SK-N-SH (cell line): ENCODE measurements at regions not wholly inside any gene's neighbourhood (a gene's known extent, or its start where the extent isn't known, plus 50 kb on each side); places are given as distances from the start of the nearest gene placed in this dataset.
"Not testable (repeated sequence)": the region's sequence is repeated elsewhere in the genome, so short reads cannot be mapped to it uniquely, and the experiment has no call there.

Source experiments
- CTCF ChIA-PET: fragments of 300-600, 350-600 bp; formaldehyde crosslinking; extraction: SDS; loops from one replicate; lab custom pipeline; 2021; lab: Yijun Ruan, JAX
- POLR2A ChIA-PET: fragments of 350-600 bp; sonication (Branson Sonifier 250); formaldehyde crosslinking; extraction: SDS; loops from one replicate; lab custom pipeline; 2020; ENCODE audit warnings: antibody characterized with exemption, inconsistent platforms; lab: Yijun Ruan, JAX
- DNase-seq: peaks from one replicate; pipeline ENCODE4 v3.0.0; 2012
- H2AFZ ChIP-seq: fragments of 200-600 bp; sonication (generic); 2 replicates; pipeline ENCODE4 v1.8.1; 2016; ENCODE audit warnings: antibody characterized with exemption, mild to moderate bottlenecking, low read depth
- H3F3A ChIP-seq: fragments of 200-600 bp; sonication (generic); replicated peaks from 2 replicates; pipeline ENCODE3; 2016; ENCODE audit warnings: antibody characterized with exemption, mild to moderate bottlenecking; ENCODE audit not compliant: insufficient read depth
- H3K27ac ChIP-seq, 2 experiments: fragments of 200-500 bp in 1 of 2; fragments of 200-600 bp in 1 of 2; sonication (Bioruptor generic) in 1 of 2; sonication (generic), shearing (Covaris generic) in 1 of 2; 2 replicates each; pipeline versions ENCODE4 v1.5.1 to v1.6.1; 2014 to 2016; ENCODE audit warnings: low read depth in 2 of 2, inconsistent platforms in 1 of 2, low read length in 1 of 2, mild to moderate bottlenecking in 1 of 2, mixed read lengths in 1 of 2
- H3K27me3 ChIP-seq: fragments of 200-600 bp; sonication (generic), shearing (Covaris generic); 2 replicates; pipeline ENCODE4 v1.6.1; 2016; ENCODE audit warnings: mixed run types; ENCODE audit not compliant: insufficient read depth
- H3K36me3 ChIP-seq, 2 experiments: fragments of 200-500 bp in 1 of 2; fragments of 200-600 bp in 1 of 2; sonication (Bioruptor generic) in 1 of 2; sonication (generic) in 1 of 2; replicated peaks in 1 of 2; 2 replicates each; pipeline versions ENCODE3 to v1.5.1; 2014 to 2016; ENCODE audit warnings: low read length in 1 of 2, mild to moderate bottlenecking in 1 of 2; ENCODE audit not compliant: insufficient read depth in 2 of 2, control insufficient read depth in 1 of 2
- H3K4me1 ChIP-seq, 2 experiments: fragments of 200-500 bp in 1 of 2; fragments of 200-600 bp in 1 of 2; sonication (Bioruptor generic) in 1 of 2; sonication (generic), shearing (Covaris generic) in 1 of 2; 2 replicates each; pipeline versions ENCODE4 v1.5.1 to v1.6.1; 2014 to 2016; ENCODE audit warnings: low read depth in 1 of 2, low read length in 1 of 2, mixed run types in 1 of 2; ENCODE audit not compliant: insufficient read depth in 2 of 2, control insufficient read depth in 1 of 2
- H3K4me2 ChIP-seq: fragments of 200-600 bp; sonication (generic), shearing (Covaris generic); 2 replicates; pipeline ENCODE4 v1.6.1; 2017; ENCODE audit warnings: mixed run types
- H3K4me3 ChIP-seq, 2 experiments: fragments of 200-500 bp in 1 of 2; fragments of 200-600 bp in 1 of 2; sonication (Bioruptor generic) in 1 of 2; sonication (generic), shearing (Covaris generic) in 1 of 2; 2 replicates each; pipeline versions ENCODE4 v1.5.1 to v1.8.1; 2014 to 2016; ENCODE audit warnings: low read depth in 2 of 2, inconsistent platforms in 1 of 2, low read length in 1 of 2, mild to moderate bottlenecking in 1 of 2, mixed read lengths in 1 of 2, moderate library complexity in 1 of 2
- H3K79me2 ChIP-seq: fragments of 200-600 bp; sonication (generic); 2 replicates; pipeline ENCODE4 v1.8.1; 2017; ENCODE audit warnings: mild to moderate bottlenecking; ENCODE audit not compliant: insufficient read depth
- H3K9ac ChIP-seq: fragments of 200-600 bp; sonication (generic); 2 replicates; pipeline ENCODE4 v1.6.1; 2017; ENCODE audit warnings: mixed run types
- H3K9me2 ChIP-seq: fragments of 200-600 bp; sonication (generic); 2 replicates; pipeline ENCODE4 v1.6.1; 2017; ENCODE audit warnings: mixed run types
- H3K9me3 ChIP-seq: fragments of 200-600 bp; sonication (generic); 2 replicates; pipeline ENCODE4 v1.6.1; 2017; ENCODE audit warnings: mixed run types, mild to moderate bottlenecking, moderate library complexity
- H4K20me1 ChIP-seq: fragments of 200-600 bp; sonication (generic); 2 replicates; pipeline ENCODE4 v1.6.1; 2017; ENCODE audit warnings: mild to moderate bottlenecking, mixed run types; ENCODE audit not compliant: insufficient read depth
- FOSL2 ChIP-seq: IDR thresholded peaks from 2 replicates; pipeline ENCODE4 v1.4.0; 2012; ENCODE audit warnings: low read depth, mild to moderate bottlenecking, moderate library complexity, borderline replicate concordance
- NRF1 ChIP-seq: IDR thresholded peaks from 2 replicates; pipeline ENCODE4 v1.6.1; 2012; ENCODE audit warnings: low read depth, mild to moderate bottlenecking, low read length
- RXRA ChIP-seq: IDR thresholded peaks from 2 replicates; pipeline ENCODE4 v1.4.0; 2012; ENCODE audit warnings: low read depth, mild to moderate bottlenecking, borderline replicate concordance
- SIN3A ChIP-seq: IDR thresholded peaks from 2 replicates; pipeline ENCODE4 v1.6.1; 2012; ENCODE audit warnings: low read depth, mild to moderate bottlenecking, low read length, moderate library complexity, borderline replicate concordance
- WGBS: methylation state at CpG from one replicate; pipeline ENCODE4 v1.1.6; 2017; ENCODE audit warnings: low lambda C conversion rate; 5-methylcytosine and 5-hydroxymethylcytosine counted together
- TF ChIP-seq, protein P1 (sequence below): fragments of 150-350 bp; IDR thresholded peaks from 2 replicates; pipeline ENCODE4 v1.6.1; 2016; ENCODE audit warnings: mild to moderate bottlenecking, low read depth, low read length

DNA sequence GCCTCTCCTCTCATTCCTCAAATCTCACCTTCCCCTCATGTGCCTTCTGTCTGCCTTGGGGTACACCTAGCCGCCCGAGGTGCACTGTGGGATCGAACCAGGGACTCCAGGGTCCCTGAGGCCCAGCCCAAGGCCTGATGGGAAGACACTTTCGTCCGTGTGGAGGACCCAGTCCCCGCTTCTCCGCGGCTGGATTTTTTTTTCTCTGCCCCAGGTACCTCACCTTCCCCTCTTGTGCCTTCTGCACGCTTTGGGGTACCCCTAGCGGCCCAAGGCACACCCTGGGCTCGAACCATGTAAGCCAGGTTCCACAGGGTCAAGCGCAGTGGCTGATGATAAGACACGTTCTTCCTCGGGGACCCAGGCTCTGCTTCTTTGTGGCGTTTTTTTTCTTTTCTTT, 530.7 kb downstream of the CWH43 start (continued):
- TF ChIP-seq, protein P1, sequence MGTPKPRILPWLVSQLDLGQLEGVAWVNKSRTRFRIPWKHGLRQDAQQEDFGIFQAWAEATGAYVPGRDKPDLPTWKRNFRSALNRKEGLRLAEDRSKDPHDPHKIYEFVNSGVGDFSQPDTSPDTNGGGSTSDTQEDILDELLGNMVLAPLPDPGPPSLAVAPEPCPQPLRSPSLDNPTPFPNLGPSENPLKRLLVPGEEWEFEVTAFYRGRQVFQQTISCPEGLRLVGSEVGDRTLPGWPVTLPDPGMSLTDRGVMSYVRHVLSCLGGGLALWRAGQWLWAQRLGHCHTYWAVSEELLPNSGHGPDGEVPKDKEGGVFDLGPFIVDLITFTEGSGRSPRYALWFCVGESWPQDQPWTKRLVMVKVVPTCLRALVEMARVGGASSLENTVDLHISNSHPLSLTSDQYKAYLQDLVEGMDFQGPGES, result no peak
- no peak for TF ChIP-seq RXRA
- TF ChIP-seq FOSL2, result no peak
- TF ChIP-seq SIN3A, result no peak

DNA sequence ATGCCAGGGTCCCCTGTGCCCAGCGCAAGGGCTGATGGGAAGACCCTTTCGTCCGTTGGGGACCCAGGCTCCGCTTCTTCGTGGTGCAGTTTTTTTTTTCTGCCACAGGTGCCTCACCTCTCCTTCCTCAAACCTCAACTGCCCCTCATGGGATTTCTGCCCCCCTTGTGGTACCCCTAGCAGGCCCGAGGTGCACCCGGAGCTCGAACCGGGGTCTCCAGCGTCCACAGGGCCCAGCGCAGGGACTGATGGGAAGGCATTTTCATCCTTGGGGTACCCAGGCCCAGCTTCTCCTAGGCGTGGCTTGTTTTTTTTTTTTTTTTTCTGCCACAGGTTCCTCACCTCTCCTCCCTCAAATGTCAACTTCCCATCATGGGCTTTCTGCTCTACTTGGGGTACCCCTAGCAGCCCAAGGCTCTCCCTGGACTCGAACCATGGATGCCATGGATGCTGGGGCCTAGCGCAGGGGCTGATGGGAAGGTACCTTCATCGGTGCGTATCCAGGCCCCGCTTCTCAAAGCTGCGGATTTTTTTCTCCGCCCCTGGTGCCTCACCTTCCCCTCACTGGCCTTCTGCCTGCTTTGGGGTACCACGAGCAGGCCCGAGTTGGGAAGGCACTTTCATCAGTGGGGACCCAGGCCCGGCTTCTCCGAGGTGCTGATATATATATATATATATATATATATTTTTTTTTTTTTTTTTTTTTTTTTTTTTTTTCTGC, 531.6 kb downstream of the CWH43 start:
- POLR2A ChIA-PET, CTCF ChIA-PET: not testable (repeated sequence)

DNA sequence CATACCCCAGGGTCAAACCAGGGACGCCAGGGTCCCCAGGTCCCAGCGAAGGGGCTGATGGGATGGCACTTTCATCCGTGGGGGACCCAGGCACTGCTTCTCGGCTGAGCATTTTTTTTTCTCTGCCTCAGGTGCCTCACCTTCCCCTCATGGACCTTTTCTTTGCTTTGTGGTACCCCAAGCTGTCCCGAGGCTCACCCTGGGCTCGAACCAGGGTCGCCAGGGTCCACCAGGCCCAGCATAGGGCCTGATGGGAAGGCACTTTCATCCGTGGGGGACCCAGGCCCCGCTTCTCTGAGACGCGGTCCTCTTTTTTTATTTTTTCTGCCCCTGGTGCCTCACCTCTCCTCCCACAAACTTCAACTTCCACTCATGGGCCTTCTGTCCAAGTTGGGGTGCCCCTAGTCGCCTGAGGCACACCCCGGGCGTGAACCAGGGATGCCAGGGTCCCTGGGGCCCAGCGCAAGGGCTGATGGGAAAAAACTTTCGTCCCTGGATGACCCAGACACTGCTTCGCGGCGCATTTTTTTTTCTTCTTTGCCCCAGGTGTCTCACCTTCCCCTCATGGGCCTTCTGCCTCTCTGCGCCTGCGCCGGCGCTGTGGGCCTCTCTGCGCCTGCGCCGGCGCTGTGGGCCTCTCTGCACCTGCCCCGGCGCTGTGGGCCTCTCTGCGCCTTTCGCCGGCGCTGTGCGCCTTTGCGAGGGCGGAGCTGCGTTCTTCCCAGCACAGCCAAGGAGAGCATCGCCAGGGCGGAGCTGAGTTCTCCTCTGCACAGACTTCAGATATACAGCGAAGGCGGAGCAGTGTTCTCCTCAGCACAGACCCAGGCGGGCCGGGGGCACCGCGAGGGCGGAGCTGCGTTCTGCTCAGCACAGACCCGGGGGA, 533.3 kb downstream of the CWH43 start:
- H3K36me3 ChIP-seq, H3F3A ChIP-seq, H3K27me3 ChIP-seq, H3K27ac ChIP-seq, H3K9me2 ChIP-seq, DNase-seq, H3K4me1 ChIP-seq, H4K20me1 ChIP-seq, POLR2A ChIA-PET, H3K79me2 ChIP-seq, CTCF ChIA-PET, H3K9me3 ChIP-seq: not testable (repeated sequence)
- TF ChIP-seq NRF1, result peak; percentile 45
- WGBS, result 22% methylated on average over 40 of the region's 48 CpGs
- 0 out of 2 replicates have a peak overlapping the region, but pooled peaks have one; percentile 51 for H2AFZ ChIP-seq
- peak overlapping the region; percentile 62; the same call in 1 of the 2 replicates for H3K4me2 ChIP-seq
- H3K9ac ChIP-seq, result peak overlapping the region; percentile 43; the same call in 1 of the 2 replicates
- peak overlapping the region in 1 of 2 experiments; percentile 34; a peak in 2 of 4 replicates for H3K4me3 ChIP-seq

More for the DNA sequence above, 531.6 kb downstream of the CWH43 start:
- WGBS, result 51% methylated on average over 18 of the region's 23 CpGs
- H3K9me3 ChIP-seq, H2AFZ ChIP-seq, H3K4me3 ChIP-seq, H3K9me2 ChIP-seq, H3K4me2 ChIP-seq, DNase-seq, H3F3A ChIP-seq, H4K20me1 ChIP-seq, H3K9ac ChIP-seq, H3K27me3 ChIP-seq, H3K27ac ChIP-seq, H3K4me1 ChIP-seq, H3K79me2 ChIP-seq, H3K36me3 ChIP-seq: not testable (repeated sequence)

DNA sequence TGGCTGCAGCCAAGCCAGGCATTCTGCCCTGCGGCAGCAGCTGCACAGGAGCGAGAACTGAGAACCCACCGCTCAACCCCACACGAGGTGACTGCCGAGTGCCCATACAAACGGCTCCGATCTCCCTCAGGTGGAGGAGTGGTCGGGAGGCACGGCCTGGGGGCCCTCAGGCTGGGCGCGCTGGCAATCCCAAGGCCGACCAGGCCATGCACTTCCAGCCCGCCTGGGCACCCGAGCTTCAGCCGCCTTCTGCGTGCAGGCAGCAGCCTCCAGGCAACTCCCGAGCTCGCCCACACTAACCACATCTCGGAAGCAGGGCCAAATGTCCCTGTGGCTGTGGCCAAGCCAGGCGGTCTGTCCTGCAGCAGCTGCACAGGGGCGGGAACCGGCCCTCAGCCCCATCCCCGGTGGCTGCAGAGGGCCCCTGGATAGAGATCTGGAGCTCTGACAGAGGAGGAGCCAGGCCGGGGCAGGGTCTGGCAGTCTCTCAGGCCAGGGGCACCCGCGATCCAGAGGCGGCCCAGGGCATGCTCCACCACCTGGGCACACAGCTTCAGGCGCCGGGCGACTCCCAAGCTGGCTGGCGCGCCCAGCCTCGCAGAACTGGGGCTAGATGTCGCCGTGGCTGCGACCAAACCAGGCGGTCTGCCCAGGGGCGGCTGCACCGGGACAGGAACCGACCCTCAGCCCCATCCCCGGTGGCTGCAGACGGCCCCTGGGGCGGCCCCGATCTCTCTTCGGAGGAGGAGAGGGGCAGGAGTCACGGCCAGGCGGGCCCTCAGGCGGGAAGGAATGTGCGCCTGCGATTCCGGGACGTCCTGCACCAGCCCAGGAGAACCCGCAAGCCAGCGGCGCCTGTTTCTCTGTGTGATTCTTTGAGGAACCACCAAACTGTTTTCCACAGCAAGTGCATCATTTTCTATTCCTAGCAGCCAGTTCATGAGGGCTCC, 538.0 kb downstream of the CWH43 start:
- H3K27me3 ChIP-seq, H3K4me3 ChIP-seq, H3K79me2 ChIP-seq, H3K4me2 ChIP-seq, H3F3A ChIP-seq, H3K9ac ChIP-seq, H3K36me3 ChIP-seq, H3K9me3 ChIP-seq, H3K9me2 ChIP-seq, H2AFZ ChIP-seq, CTCF ChIA-PET, DNase-seq, H3K4me1 ChIP-seq, POLR2A ChIA-PET, H4K20me1 ChIP-seq, H3K27ac ChIP-seq: not testable (repeated sequence)
- 17% methylated on average over 12 of the region's 55 CpGs for WGBS

DNA sequence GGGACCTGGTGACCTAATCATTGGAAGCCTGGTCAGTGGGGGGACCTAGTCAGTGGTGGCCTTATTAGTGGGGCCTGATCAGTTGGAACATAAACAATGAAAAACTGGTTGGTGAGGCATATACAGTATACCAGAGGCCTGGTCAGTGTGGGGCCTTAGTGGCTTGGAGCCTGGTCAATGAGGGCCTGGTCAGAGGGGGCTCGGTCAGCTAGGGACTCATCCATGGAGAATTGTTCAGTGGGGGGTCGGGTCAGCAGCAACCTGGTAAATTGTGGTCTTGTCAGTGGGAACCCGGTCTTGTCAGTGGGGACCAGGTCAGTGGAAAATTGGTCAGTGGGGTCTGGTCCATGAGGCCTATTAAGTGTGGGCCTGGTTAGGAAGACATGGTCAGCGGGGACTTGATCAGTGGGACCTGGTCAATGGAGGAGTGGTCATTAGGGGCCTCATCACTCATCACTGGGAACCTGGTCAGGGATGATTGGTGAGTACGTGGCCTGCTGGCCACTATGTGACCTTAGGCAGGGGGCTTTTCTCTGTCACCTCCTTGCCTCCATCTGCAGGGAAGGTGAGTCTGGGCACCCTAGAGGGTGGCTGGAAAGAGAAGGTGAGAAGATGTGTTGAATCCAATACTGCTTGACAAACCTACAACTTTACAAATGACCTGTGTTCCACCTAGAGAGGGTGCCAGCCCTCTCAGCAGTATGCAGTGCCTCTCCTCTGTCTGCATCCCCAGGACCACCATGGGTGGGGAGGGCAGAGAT, 573.0 kb downstream of the CWH43 start:
- WGBS, result 26% methylated on average over 5 of the region's 5 CpGs
- H3K4me3 ChIP-seq, H3K27ac ChIP-seq, H3K79me2 ChIP-seq, H3K4me2 ChIP-seq, CTCF ChIA-PET, H3F3A ChIP-seq, H3K27me3 ChIP-seq, H3K36me3 ChIP-seq, H3K9ac ChIP-seq, H3K9me3 ChIP-seq, POLR2A ChIA-PET, DNase-seq, H2AFZ ChIP-seq, H3K9me2 ChIP-seq, H3K4me1 ChIP-seq, H4K20me1 ChIP-seq: not testable (repeated sequence)
